HCT116 (cell line): ENCODE measurements at regions not wholly inside any gene's neighbourhood (a gene's known extent, or its start where the extent isn't known, plus 50 kb on each side); places are given as distances from the start of the nearest gene placed in this dataset.

ENCODE experiments used
- ATAC-seq: fragments of 200-7000 bp; cut with Tn5 transposase; 2 replicates; pipeline ENCODE4 v1.9.1; 2020; ENCODE audit warnings: mild to moderate bottlenecking, moderate library complexity
- BruUV-seq: library from RNA; stranded (reverse); fragments of 400-500 nt; replicated peaks from 2 replicates; lab custom pipeline; 2021; lab: Mats Ljungman, UMichigan
- CTCF ChIA-PET: fragments of 300-600 bp; sonication (Branson Sonifier 250); formaldehyde crosslinking; loops from one replicate; lab custom pipeline; 2021; ENCODE audit warnings: antibody characterized with exemption; lab: Charles Lee
- POLR2A ChIA-PET: fragments of 300-600, 350-600 bp; sonication (Branson Sonifier 250); formaldehyde crosslinking; loops from one replicate; lab custom pipeline; 2021; ENCODE audit warnings: antibody characterized with exemption; lab: Charles Lee
- RAD21 ChIA-PET, 2 experiments: fragments of 300-600 bp; sonication (Branson Sonifier 250); formaldehyde crosslinking; loops; one replicate each; lab custom pipeline; 2023; ENCODE audit warnings: low total read pairs in 2 of 2; ENCODE audit not compliant: uncharacterized antibody in 2 of 2, unreplicated experiment in 2 of 2, low non-redundant PET in 1 of 2; lab: Charles Lee
- DNase-seq: peaks from one replicate; pipeline ENCODE4 v3.0.0-alpha.2; 2010; ENCODE audit warnings: low read depth, low spot score
- H2AFZ ChIP-seq: fragments of 200-600 bp; shearing (Covaris generic), sonication (generic); 2 replicates; pipeline ENCODE4 v1.6.1; 2017; ENCODE audit warnings: low read depth, mixed run types, mixed read lengths, antibody characterized with exemption, low read length; ENCODE audit not compliant: poor library complexity, severe bottlenecking
- H3K27ac ChIP-seq: 2 replicates; pipeline ENCODE4 v1.5.1; 2012; ENCODE audit warnings: low read depth, low read length
- H3K27me3 ChIP-seq: fragments of 200-600 bp; sonication (generic); 2 replicates; pipeline ENCODE4 v1.6.1; 2016; ENCODE audit warnings: mixed run types, low read length, mixed read lengths; ENCODE audit not compliant: insufficient read depth
- H3K36me3 ChIP-seq, 2 experiments: fragments of 200-500 bp in 1 of 2; fragments of 200-600 bp in 1 of 2; sonication (Bioruptor generic) in 1 of 2; sonication (generic) in 1 of 2; 2 replicates each; pipeline versions ENCODE4 v1.5.1 to v1.6.1; 2014 to 2016; ENCODE audit warnings: low read length in 2 of 2, inconsistent platforms in 1 of 2, mixed read lengths in 1 of 2, mixed run types in 1 of 2; ENCODE audit not compliant: insufficient read depth in 2 of 2, control insufficient read depth in 1 of 2
- H3K4me1 ChIP-seq, 2 experiments: fragments of 200-600 bp in 1 of 2; sonication (generic) in 1 of 2; 2 replicates each; pipeline versions ENCODE4 v1.5.1 to v1.6.1; 2012 to 2017; ENCODE audit warnings: low read length in 2 of 2, inconsistent platforms in 1 of 2, mild to moderate bottlenecking in 1 of 2, mixed read lengths in 1 of 2, mixed run types in 1 of 2, moderate library complexity in 1 of 2; ENCODE audit not compliant: insufficient read depth in 2 of 2, control insufficient read depth in 1 of 2
- H3K4me2 ChIP-seq: fragments of 200-600 bp; sonication (generic); 2 replicates; pipeline ENCODE4 v1.6.1; 2017; ENCODE audit warnings: mixed run types, low read length, mixed read lengths
- H3K4me3 ChIP-seq, 2 experiments: fragments of 200-600 bp in 1 of 2; sonication (generic) in 1 of 2; replicated peaks in 1 of 2; 2 replicates each; pipeline ENCODE4 v1.5.1; 2011 to 2016; ENCODE audit warnings: low read length in 2 of 2, control low read depth in 1 of 2, low read depth in 1 of 2, mild to moderate bottlenecking in 1 of 2, mixed read lengths in 1 of 2, mixed run types in 1 of 2
- H3K79me2 ChIP-seq: fragments of 200-600 bp; sonication (generic); 2 replicates; pipeline ENCODE4 v1.6.1; 2017; ENCODE audit warnings: mild to moderate bottlenecking, mixed run types, low read length, moderate library complexity, mixed read lengths; ENCODE audit not compliant: insufficient read depth
- H3K9ac ChIP-seq: fragments of 200-600 bp; sonication (generic); 2 replicates; pipeline ENCODE4 v1.6.1; 2016; ENCODE audit warnings: low read length, mixed read lengths
- H3K9me2 ChIP-seq: fragments of 200-600 bp; sonication (generic), shearing (Covaris generic); 2 replicates; pipeline ENCODE4 v1.6.1; 2017; ENCODE audit warnings: mixed run types, mild to moderate bottlenecking, moderate library complexity; ENCODE audit not compliant: insufficient read depth
- H3K9me3 ChIP-seq, 2 experiments: fragments of 200-500 bp in 1 of 2; fragments of 200-600 bp in 1 of 2; sonication (Bioruptor generic) in 1 of 2; sonication (generic) in 1 of 2; 2 replicates each; pipeline ENCODE4 v1.6.1; 2014 to 2017; ENCODE audit warnings: low read length in 2 of 2, mixed read lengths in 2 of 2, inconsistent platforms in 1 of 2, low read depth in 1 of 2, mild to moderate bottlenecking in 1 of 2, mixed run types in 1 of 2, moderate library complexity in 1 of 2; ENCODE audit not compliant: control insufficient read depth in 1 of 2, insufficient read depth in 1 of 2
- H4K20me1 ChIP-seq: fragments of 200-600 bp; sonication (generic), shearing (Covaris generic); 2 replicates; pipeline ENCODE4 v1.6.1; 2017; ENCODE audit warnings: mixed run types, mild to moderate bottlenecking, moderate library complexity; ENCODE audit not compliant: insufficient read depth
- CEBPB ChIP-seq: IDR thresholded peaks from 2 replicates; pipeline ENCODE4 v1.6.1; 2012; ENCODE audit warnings: low read depth
- CTCF ChIP-seq, 3 experiments: fragments of 200-600 bp in 1 of 3; sonication (generic) in 1 of 3; IDR thresholded peaks in 2 of 3; conservative IDR thresholded peaks in 1 of 3; 2 replicates each; pipeline ENCODE4 v1.5.1; 2012 to 2017; ENCODE audit warnings: low read depth in 2 of 3, low read length in 2 of 3, antibody characterized with exemption in 1 of 3, borderline replicate concordance in 1 of 3, control low read depth in 1 of 3, mild to moderate bottlenecking in 1 of 3, mixed read lengths in 1 of 3, mixed run types in 1 of 3, moderate library complexity in 1 of 3; ENCODE audit not compliant: insufficient read depth in 1 of 3
- EGR1 ChIP-seq: IDR thresholded peaks from 2 replicates; pipeline ENCODE4 v1.6.1; 2012; ENCODE audit warnings: low read depth
- EZH2 ChIP-seq: fragments of 200-600 bp; sonication (generic); IDR thresholded peaks from 2 replicates; pipeline ENCODE4 v1.6.1; 2017; ENCODE audit warnings: antibody characterized with exemption, mixed run types
- JUND ChIP-seq: IDR thresholded peaks from 2 replicates; pipeline ENCODE4 v1.6.1; 2012
- MAX ChIP-seq: IDR thresholded peaks from 2 replicates; pipeline ENCODE4 v1.6.1; 2012
- POLR2A ChIP-seq: IDR thresholded peaks from 2 replicates; pipeline ENCODE4 v1.7.0; 2011; ENCODE audit warnings: borderline replicate concordance; ENCODE audit not compliant: insufficient read depth, insufficient read length; ENCODE audit errors: extremely low read depth
- POLR2AphosphoS5 ChIP-seq: IDR thresholded peaks from 2 replicates; pipeline ENCODE4 v1.6.1; 2011; ENCODE audit warnings: mild to moderate bottlenecking, low read depth, low read length, moderate library complexity
- RAD21 ChIP-seq: IDR thresholded peaks from 2 replicates; pipeline ENCODE4 v1.6.1; 2012; ENCODE audit warnings: low read depth, mild to moderate bottlenecking
- REST ChIP-seq: IDR thresholded peaks from 2 replicates; pipeline ENCODE4 v1.6.1; 2012; ENCODE audit warnings: low read depth
- SIN3A ChIP-seq: IDR thresholded peaks from 2 replicates; pipeline ENCODE4 v1.6.1; 2012; ENCODE audit warnings: low read depth
- SP1 ChIP-seq: IDR thresholded peaks from 2 replicates; pipeline ENCODE4 v1.6.1; 2012; ENCODE audit warnings: low read depth
- YY1 ChIP-seq: IDR thresholded peaks from 2 replicates; pipeline ENCODE4 v1.6.1; 2011; ENCODE audit warnings: low read length, low read depth, moderate library complexity, mild to moderate bottlenecking; ENCODE audit not compliant: insufficient replicate concordance; ENCODE audit errors: extremely low read depth
- ZFX ChIP-seq: fragments of 450-650 bp; IDR thresholded peaks from 2 replicates; pipeline ENCODE4 v1.6.1; 2017
- ZNF274 ChIP-seq: fragments of 200-500 bp; sonication (Bioruptor generic); IDR thresholded peaks from 2 replicates; pipeline ENCODE4 v1.6.1; 2014; ENCODE audit warnings: mild to moderate bottlenecking, low read depth, low read length, inconsistent platforms
- intact Hi-C: fragments of 100-400 bp; cut with micrococcal nuclease; formaldehyde crosslinking; loops from 2 replicates; pipeline ENCODE4 v1.10.0; 2022

- Histone ChIP-seq H3K4me2 (no peak overlapping the region), H3K9me2 (no peaks in the 10 kb centered on the region), H3K4me1 (no peaks in the 10 kb centered on the region), H4K20me1 (no peaks in the 10 kb centered on the region), H3K27ac (no peak overlapping the region), H3K79me2 (no peaks in the 10 kb centered on the region), H3K27me3 (peaks cover 42% of the 10 kb centered on the region), H3K9me3 (no peaks in the 10 kb centered on the region), H3K9ac (no peak overlapping the region), H3K36me3 (no peaks in the 10 kb centered on the region), H3K4me3 (no peak overlapping the region), H2AFZ (no peak overlapping the region)
- TF ChIP-seq MAX, result no peak
- no peak for TF ChIP-seq POLR2A
- no peak for TF ChIP-seq CTCF (IDR thresholded peaks at IDR 0.05 in 2 of 3, conservative IDR thresholded peaks at IDR 0.05 in 1 of 3; ENCODE audit: borderline replicate concordance in 1 of 3, insufficient read depth in 1 of 3, low read depth in 2 of 3, low read length in 2 of 3)
- no peak for TF ChIP-seq RAD21
- TF ChIP-seq SP1, result no peak
- no peak for TF ChIP-seq SIN3A
- TF ChIP-seq ZNF274, result no peak
- TF ChIP-seq POLR2AphosphoS5, result no peak
- no peak for TF ChIP-seq CEBPB
- TF ChIP-seq EGR1, result no peak
- no peak for TF ChIP-seq ZFX
- no peak for TF ChIP-seq YY1
- no peak for TF ChIP-seq EZH2
- TF ChIP-seq JUND, result no peak
- TF ChIP-seq REST, result no peak
- no TSS peak for BruUV-seq
- POLR2A ChIA-PET, result no interaction called here
- ATAC-seq (no peak), DNase-seq (no peak)
- CTCF ChIA-PET, result no interaction called here
- RAD21 ChIA-PET, result no interaction called here
- intact Hi-C loops, result no loop called here
Measured at GRCh38 chr10:2826675-2827074, 240.7 kb upstream of the PFKP start.
